Occipital lobe (tissue), 1 donor: ENCODE measurements at regions not wholly inside any gene's neighbourhood (a gene's known extent, or its start where the extent isn't known, plus 50 kb on each side); places are given as distances from the start of the nearest gene placed in this dataset.

ENCODE experiments used
- DNase-seq: peaks from one replicate; lab custom pipeline; 2025; lab: John Stamatoyannopoulos, UW

- DNase-seq, result no peak
These were observed 126.9 kb upstream of the OSMR start for GRCh38 chr5:38718771-38719391.

- DNase-seq, result no peak
These were observed 126.4 kb upstream of the OSMR start for GRCh38 chr5:38719403-38719802.

- no peak for DNase-seq
These were observed 125.9 kb upstream of the OSMR start for GRCh38 chr5:38719916-38720315.

DNA sequence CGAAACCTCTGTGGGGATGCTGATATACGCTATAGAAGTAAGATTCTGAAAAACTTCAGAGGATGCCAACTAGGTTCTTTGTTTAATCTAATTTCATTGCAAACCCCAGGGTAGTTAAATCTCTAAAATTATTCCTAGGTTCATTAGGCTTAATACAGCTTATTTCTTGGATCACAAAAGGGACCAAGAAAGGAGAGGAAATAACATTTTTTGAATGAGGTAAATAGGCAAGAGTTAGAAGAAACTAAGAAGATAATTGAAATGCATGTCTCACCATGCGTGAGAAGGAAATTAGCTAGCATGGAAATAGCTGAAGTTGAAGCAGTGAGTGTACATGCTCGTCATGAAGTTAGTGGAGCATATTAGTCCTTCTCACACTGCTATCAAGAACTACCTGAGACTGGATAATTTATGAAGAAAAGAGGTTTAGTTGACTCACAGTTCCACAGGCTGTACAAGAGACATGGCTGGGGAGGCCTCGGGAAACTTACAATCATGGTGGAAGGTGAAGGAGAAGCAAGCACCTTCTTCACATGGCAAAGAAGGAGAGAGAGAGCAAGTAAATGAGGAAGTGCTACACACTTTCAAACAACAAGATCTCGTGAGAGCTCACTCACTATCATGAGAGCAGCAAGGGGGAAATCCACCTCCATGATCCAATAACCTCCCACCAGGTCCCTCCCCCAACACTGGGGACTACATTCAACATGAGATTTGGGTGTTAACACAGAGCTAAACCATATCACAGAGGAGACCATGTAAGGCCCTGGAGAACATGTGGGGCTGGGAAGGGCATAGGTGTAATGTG lies 125.1 kb upstream of the OSMR start:
- no peak for DNase-seq

DNA sequence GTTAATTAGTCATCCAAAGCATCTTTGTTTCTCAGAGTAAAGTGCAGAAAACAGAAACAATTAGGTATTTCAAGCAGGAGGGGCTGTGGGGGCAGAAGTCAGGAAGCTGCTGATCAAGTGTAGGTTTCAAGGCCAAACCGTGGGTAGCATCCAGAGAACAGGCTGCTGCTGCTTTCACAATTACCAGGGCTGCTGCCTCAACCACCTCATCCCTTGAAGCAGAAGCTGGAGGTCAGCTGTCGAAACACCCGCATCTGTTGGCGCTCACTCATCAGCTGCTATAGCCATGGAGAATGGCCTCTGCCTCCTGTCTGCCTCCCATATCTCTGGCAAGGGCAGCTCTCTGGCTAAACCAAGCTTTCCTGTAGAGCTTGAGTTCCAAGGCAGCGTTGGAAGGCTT lies 122.9 kb upstream of the OSMR start:
- no peak for DNase-seq

DNA sequence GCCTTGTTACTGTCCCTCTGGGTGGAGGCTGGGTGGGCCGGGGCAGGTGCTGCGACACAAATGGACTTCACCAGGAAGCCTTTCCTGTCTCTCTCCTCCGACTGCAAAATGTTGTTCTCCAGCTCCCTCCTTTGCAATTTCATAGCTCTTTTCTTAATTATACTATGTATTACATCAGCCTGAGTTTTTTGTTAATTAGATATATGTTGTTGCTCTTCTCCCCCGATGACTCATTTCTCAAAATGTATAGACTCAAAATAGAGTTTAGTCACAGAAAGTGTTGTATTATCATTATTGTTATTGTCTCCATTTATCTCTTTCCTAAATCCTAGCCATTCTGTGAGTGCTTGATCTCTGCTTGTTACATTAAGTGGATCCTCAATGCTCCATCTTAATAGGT lies 122.4 kb upstream of the OSMR start:
- no peak for DNase-seq

- DNase-seq, result no peak
These were observed 121.3 kb upstream of the OSMR start for GRCh38 chr5:38724301-38725030.

DNA sequence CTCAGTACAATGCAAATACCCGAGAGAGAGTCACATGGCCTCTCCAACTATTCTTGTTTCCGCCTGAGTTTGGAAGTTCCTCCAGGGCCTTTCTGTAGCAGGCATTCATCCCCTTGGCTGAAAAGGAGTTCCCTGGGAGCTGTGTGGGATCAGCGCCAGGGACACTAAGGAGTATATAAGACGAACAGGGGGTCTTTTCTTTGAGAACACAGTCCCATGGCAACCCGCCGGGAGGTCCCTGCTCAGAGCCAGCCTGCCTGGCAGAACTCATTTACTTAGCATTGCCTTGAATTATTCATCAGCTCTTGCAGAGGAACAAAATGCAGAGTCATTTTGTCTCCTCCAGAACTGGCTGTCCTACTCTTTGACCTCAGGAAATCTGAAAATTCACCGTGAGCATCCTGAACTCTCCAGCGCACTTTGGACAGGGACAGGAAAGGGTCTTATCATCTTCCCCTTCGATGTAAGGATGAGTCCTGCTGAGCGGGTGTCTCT lies 120.4 kb upstream of the OSMR start:
- peak; percentile 40 for DNase-seq

- DNase-seq, result no peak
These were observed 119.5 kb upstream of the OSMR start for GRCh38 chr5:38726279-38726678.

- no peak for DNase-seq
These were observed 117.8 kb upstream of the OSMR start for GRCh38 chr5:38728029-38728428.

- no peak for DNase-seq
These were observed 114.4 kb upstream of the OSMR start for GRCh38 chr5:38731461-38731860.

GRCh38 chr5:38734353-38734752 lies 111.5 kb upstream of the OSMR start:
- DNase-seq, result no peak

- DNase-seq, result no peak
These were observed 109.7 kb upstream of the OSMR start for GRCh38 chr5:38736089-38736488.

- DNase-seq, result no peak
These were observed 107.8 kb upstream of the OSMR start for GRCh38 chr5:38737976-38738375.

- DNase-seq, result no peak
These were observed 106.7 kb upstream of the OSMR start for GRCh38 chr5:38739011-38739704.

DNA sequence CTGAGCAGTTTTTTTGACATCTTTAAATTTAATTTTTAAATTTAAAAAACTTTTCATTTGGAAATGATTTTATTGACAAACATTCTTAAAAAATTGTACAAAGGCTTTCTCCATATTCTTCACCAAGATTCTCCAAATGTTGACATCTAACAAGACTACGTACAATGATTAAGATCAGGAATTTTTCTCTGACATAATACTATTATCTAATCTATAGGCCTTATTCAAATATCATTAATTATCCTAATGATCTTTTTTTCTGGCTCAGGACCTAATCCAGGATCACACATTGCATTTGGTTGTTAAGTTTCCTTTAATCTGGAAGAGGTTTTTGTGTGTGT lies 106.1 kb upstream of the OSMR start:
- no peak for DNase-seq

DNA sequence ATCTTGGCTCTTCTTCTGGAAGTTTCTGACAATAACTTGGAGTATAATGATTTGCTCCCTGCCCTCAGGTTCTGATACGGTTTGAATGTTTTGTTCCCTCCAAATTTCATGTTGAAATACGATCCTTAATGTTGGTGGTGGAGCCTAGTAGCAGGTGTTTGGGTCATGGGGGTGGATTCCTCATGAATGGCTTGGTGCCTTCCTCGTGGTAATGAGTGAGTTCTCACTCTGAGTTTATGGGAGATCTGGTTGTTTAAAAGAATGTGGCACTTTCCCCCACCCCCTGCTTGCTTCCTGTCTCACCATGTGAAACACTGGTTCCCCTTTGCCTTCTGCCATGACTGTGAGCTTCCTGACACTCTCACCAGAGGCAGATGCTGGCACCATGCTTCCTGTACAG lies 103.0 kb upstream of the OSMR start:
- DNase-seq, result no peak

- DNase-seq, result no peak
These were observed 102.2 kb upstream of the OSMR start for GRCh38 chr5:38743562-38743961.

GRCh38 chr5:38745836-38746732 lies 99.7 kb upstream of the OSMR start:
- no peak for DNase-seq

GRCh38 chr5:38749861-38750260 lies 96.0 kb upstream of the OSMR start:
- DNase-seq, result no peak

- DNase-seq, result no peak
These were observed 94.7 kb upstream of the OSMR start for GRCh38 chr5:38751103-38751502.
